ENCODE measurements at regions not wholly inside any gene's neighbourhood (a gene's known extent, or its start where the extent isn't known, plus 50 kb on each side); places are given as distances from the start of the nearest gene placed in this dataset.

GRCh38 chr3:127351321-127351720, 63.5 kb upstream of the PRR20G start (continued):
- TF ChIP-seq, protein P1, sequence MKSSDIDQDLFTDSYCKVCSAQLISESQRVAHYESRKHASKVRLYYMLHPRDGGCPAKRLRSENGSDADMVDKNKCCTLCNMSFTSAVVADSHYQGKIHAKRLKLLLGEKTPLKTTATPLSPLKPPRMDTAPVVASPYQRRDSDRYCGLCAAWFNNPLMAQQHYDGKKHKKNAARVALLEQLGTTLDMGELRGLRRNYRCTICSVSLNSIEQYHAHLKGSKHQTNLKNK (CRISPR knock-in tag; IDR thresholded peaks at IDR 0.05) = no peak
- TF ChIP-seq RELA (CRISPR knock-in tag; IDR thresholded peaks at IDR 0.05; ENCODE audit: borderline replicate concordance) (no peak), FOXP1 (CRISPR knock-in tag; IDR thresholded peaks at IDR 0.05; ENCODE audit: borderline replicate concordance) (no peak), NFE2L1 (CRISPR knock-in tag; IDR thresholded peaks at IDR 0.05) (no peak)

DNA sequence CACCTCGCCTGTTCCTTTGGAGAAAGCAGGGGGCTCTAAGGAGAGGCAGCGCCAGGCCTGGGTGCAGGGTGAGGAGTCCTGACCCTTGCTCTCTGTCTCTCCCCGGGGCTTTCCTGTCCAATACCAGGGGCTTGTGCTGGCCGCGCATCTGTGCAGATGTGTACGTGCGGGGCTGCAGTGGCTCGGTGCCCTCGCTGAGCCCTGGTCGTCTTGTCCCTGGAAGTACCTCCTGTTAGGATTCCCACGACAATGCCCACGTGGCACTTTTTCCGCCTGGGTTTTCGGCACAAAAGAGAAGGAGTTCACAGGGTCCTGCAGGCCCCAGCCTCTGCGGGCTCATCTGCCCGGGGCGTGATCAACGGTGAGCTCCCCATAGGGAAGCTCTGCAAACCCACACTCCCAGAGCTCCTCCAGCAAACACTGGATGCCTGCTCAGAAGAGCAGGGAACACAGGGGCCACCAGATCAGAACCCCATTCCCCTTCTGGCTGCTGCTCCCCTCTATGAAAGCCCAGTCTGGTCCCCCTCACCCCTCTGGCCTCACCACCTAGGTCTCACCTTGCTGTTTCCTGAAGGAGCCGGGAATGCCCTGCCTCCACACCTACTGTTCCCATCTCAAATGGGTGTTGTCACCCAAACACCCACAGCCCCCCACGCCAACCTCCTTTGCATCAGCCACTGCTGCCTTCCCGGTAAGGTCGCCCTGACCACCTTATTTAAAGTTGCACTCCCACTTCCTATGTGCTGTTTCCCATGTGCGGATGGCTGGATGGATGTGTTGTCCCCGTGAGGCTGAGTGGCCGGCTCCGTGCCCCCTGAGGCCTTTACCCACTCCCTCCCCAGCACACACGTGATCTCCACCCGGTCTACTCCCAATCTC, 62.6 kb upstream of the PRR20G start:
- ATAC-seq = no peak

GRCh38 chr3:127349501-127350171, 61.8 kb upstream of the PRR20G start:
- Mint-ChIP-seq H3K9me3 (peaks cover under 1% of the 10 kb centered on the region; the same call in 1 of the 2 replicates), H3K4me3 (no peak overlapping the region), H3K27me3 (ENCODE audit: low read depth) (no peaks in the 10 kb centered on the region; the same call in 1 of the 2 replicates), H3K4me1 (no peaks in the 10 kb centered on the region), H3K36me3 (peaks cover under 1% of the 10 kb centered on the region; the same call in 1 of the 2 replicates), H3K27ac (no peak overlapping the region)
- CTCF ChIA-PET = no interaction called here
- DNase-seq (ENCODE audit: low spot score) (no peak), ATAC-seq (no peak)
- TF ChIP-seq, protein P2, sequence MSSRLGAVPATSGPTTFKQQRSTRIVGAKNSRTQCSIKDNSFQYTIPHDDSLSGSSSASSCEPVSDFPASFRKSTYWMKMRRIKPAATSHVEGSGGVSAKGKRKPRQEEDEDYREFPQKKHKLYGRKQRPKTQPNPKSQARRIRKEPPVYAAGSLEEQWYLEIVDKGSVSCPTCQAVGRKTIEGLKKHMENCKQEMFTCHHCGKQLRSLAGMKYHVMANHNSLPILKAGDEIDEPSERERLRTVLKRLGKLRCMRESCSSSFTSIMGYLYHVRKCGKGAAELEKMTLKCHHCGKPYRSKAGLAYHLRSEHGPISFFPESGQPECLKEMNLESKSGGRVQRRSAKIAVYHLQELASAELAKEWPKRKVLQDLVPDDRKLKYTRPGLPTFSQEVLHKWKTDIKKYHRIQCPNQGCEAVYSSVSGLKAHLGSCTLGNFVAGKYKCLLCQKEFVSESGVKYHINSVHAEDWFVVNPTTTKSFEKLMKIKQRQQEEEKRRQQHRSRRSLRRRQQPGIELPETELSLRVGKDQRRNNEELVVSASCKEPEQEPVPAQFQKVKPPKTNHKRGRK (CRISPR knock-in tag; IDR thresholded peaks at IDR 0.05; ENCODE audit: borderline replicate concordance) = no peak
- TF ChIP-seq JUN (CRISPR knock-in tag; IDR thresholded peaks at IDR 0.05) (no peak), CREM (CRISPR knock-in tag; IDR thresholded peaks at IDR 0.05) (no peak)
- POLR2A ChIA-PET = interaction anchor here (0.6 kb wide), 1 partner anchor 688 kb away, joined by 5 read pairs; no protein-coding TSS in a partner anchor

More for the DNA sequence above, 62.6 kb upstream of the PRR20G start:
- CTCF ChIA-PET = no interaction called here
- H3K4me3 Mint-ChIP-seq = no peak overlapping the region
- no peak overlapping the region for H3K27ac Mint-ChIP-seq
- H3K27me3 Mint-ChIP-seq (ENCODE audit: low read depth) = no peaks in the 10 kb centered on the region; the same call in 1 of the 2 replicates
- TF ChIP-seq RELA (CRISPR knock-in tag; IDR thresholded peaks at IDR 0.05; ENCODE audit: borderline replicate concordance) (no peak), NR3C1 (CRISPR knock-in tag; conservative IDR thresholded peaks at IDR 0.05; ENCODE audit: low read depth) (no peak), E2F4 (CRISPR knock-in tag; IDR thresholded peaks at IDR 0.05; ENCODE audit: borderline replicate concordance, low read depth) (no peak), CREB1 (CRISPR knock-in tag; IDR thresholded peaks at IDR 0.05) (no peak), ZNF263 (CRISPR knock-in tag; IDR thresholded peaks at IDR 0.05; ENCODE audit: low read depth) (no peak)
- TF ChIP-seq, protein P3, sequence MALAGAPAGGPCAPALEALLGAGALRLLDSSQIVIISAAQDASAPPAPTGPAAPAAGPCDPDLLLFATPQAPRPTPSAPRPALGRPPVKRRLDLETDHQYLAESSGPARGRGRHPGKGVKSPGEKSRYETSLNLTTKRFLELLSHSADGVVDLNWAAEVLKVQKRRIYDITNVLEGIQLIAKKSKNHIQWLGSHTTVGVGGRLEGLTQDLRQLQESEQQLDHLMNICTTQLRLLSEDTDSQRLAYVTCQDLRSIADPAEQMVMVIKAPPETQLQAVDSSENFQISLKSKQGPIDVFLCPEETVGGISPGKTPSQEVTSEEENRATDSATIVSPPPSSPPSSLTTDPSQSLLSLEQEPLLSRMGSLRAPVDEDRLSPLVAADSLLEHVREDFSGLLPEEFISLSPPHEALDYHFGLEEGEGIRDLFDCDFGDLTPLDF (CRISPR knock-in tag; IDR thresholded peaks at IDR 0.05) = no peak
- peaks cover 6% of the 10 kb centered on the region for H3K9me3 Mint-ChIP-seq
- H3K36me3 Mint-ChIP-seq = peaks cover 6% of the 10 kb centered on the region; the same call in 1 of the 2 replicates
- POLR2A ChIA-PET = no interaction called here
- no peaks in the 10 kb centered on the region for H3K4me1 Mint-ChIP-seq
- no peak for DNase-seq (ENCODE audit: low spot score)

DNA sequence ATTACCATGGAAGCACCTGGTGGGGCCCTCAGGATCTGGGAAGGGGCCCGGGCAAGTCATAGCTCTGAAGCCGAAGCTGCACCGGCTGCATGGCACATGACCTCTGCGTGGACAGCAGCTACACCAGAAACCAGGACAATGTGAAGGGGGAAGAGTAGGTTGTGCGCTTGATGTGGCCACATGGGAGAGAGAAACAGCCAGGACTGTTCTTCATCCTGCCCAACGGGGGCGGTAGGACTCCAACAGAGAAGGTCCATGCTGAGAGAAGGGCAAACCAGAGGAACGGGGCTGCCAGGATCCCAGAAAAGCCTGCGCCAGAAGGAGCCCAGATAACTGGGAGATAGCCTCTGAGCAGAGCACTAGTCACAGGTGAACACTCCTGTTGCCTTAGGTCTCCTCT, 54.9 kb upstream of the PRR20G start:
- Mint-ChIP-seq H3K4me3 (no peak overlapping the region), H3K9me3 (peaks cover 8% of the 10 kb centered on the region), H3K27ac (no peak overlapping the region), H3K27me3 (ENCODE audit: low read depth) (peaks cover 11% of the 10 kb centered on the region), H3K36me3 (no peaks in the 10 kb centered on the region), H3K4me1 (peaks cover 6% of the 10 kb centered on the region)
- ATAC-seq (peak; percentile 92), DNase-seq (ENCODE audit: low spot score) (peak; percentile 39)
- POLR2A ChIA-PET = no interaction called here
- CTCF ChIA-PET = interaction anchor here (0.8 to 1.9 kb wide), 5 partner anchors 24 to 205 kb away, joined by 3 to 11 read pairs (median 5); no protein-coding TSS in a partner anchor
- TF ChIP-seq, protein P1 (CRISPR knock-in tag; IDR thresholded peaks at IDR 0.05) = no peak
- TF ChIP-seq, protein P4, sequence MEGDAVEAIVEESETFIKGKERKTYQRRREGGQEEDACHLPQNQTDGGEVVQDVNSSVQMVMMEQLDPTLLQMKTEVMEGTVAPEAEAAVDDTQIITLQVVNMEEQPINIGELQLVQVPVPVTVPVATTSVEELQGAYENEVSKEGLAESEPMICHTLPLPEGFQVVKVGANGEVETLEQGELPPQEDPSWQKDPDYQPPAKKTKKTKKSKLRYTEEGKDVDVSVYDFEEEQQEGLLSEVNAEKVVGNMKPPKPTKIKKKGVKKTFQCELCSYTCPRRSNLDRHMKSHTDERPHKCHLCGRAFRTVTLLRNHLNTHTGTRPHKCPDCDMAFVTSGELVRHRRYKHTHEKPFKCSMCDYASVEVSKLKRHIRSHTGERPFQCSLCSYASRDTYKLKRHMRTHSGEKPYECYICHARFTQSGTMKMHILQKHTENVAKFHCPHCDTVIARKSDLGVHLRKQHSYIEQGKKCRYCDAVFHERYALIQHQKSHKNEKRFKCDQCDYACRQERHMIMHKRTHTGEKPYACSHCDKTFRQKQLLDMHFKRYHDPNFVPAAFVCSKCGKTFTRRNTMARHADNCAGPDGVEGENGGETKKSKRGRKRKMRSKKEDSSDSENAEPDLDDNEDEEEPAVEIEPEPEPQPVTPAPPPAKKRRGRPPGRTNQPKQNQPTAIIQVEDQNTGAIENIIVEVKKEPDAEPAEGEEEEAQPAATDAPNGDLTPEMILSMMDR (IDR thresholded peaks at IDR 0.05) = 0 out of 2 replicates have a peak, but pooled peaks have one; percentile 21

All from WTC11 (cell line).